NCI-H510A (cell line): ENCODE measurements at regions not wholly inside any gene's neighbourhood (a gene's known extent, or its start where the extent isn't known, plus 50 kb on each side); places are given as distances from the start of the nearest gene placed in this dataset.

ENCODE experiments used
- DNase-seq: peaks from one replicate; lab custom pipeline; 2025; lab: John Stamatoyannopoulos, UW

- DNase-seq, result no peak
Observed at GRCh38 chr20:6559791-6560190, 207.7 kb upstream of the BMP2 start.

- DNase-seq, result no peak
Observed at GRCh38 chr20:6558341-6558740, 209.1 kb upstream of the BMP2 start.

- no peak for DNase-seq
Observed at GRCh38 chr20:6533761-6534479, 233.6 kb upstream of the BMP2 start.

GRCh38 chr20:6533351-6533750, 234.1 kb upstream of the BMP2 start:
- peak; percentile 23 for DNase-seq

- DNase-seq, result no peak
Observed at GRCh38 chr20:6530779-6531315, 236.6 kb upstream of the BMP2 start.

- DNase-seq, result no peak
Observed at GRCh38 chr20:6530254-6530653, 237.2 kb upstream of the BMP2 start.

- no peak for DNase-seq
Observed at GRCh38 chr20:6525447-6526303, 241.8 kb upstream of the BMP2 start.

- no peak for DNase-seq
Observed at GRCh38 chr20:6524305-6524704, 243.2 kb upstream of the BMP2 start.

- DNase-seq, result no peak
Observed at GRCh38 chr20:6519556-6519955, 247.9 kb upstream of the BMP2 start.

GRCh38 chr20:6515261-6515660, 252.2 kb upstream of the BMP2 start:
- DNase-seq, result no peak

GRCh38 chr20:6513599-6513998, 253.9 kb upstream of the BMP2 start:
- no peak for DNase-seq

GRCh38 chr20:6509374-6509773, 258.1 kb upstream of the BMP2 start:
- DNase-seq, result no peak

- DNase-seq, result no peak
Observed at GRCh38 chr20:6506906-6507305, 260.6 kb upstream of the BMP2 start.

GRCh38 chr20:6504826-6505225, 262.7 kb upstream of the BMP2 start:
- DNase-seq, result no peak

- no peak for DNase-seq
Observed at GRCh38 chr20:6504179-6504578, 263.3 kb upstream of the BMP2 start.

GRCh38 chr20:6502999-6503398, 264.5 kb upstream of the BMP2 start:
- no peak for DNase-seq

- no peak for DNase-seq
Observed at GRCh38 chr20:6502219-6502618, 265.3 kb upstream of the BMP2 start.

GRCh38 chr20:6501061-6501460, 266.4 kb upstream of the BMP2 start:
- DNase-seq, result no peak

GRCh38 chr20:6499566-6499965, 267.9 kb upstream of the BMP2 start:
- DNase-seq, result no peak

GRCh38 chr20:6496874-6497273, 270.6 kb upstream of the BMP2 start:
- DNase-seq, result no peak

GRCh38 chr20:6495907-6496306, 271.6 kb upstream of the BMP2 start:
- DNase-seq, result no peak

- DNase-seq, result no peak
Observed at GRCh38 chr20:6492271-6493055, 275.0 kb upstream of the BMP2 start.
